HG03442 (cell line): ENCODE measurements at regions not wholly inside any gene's neighbourhood (a gene's known extent, or its start where the extent isn't known, plus 50 kb on each side); places are given as distances from the start of the nearest gene placed in this dataset.
"Not testable (repeated sequence)": the region's sequence is repeated elsewhere in the genome, so short reads cannot be mapped to it uniquely, and the experiment has no call there.

Experiments
- ATAC-seq: cut with Tn5 transposase; IDR thresholded peaks from one replicate; pipeline ENCODE4 v1.9.1; 2021; ENCODE audit warnings: mild to moderate bottlenecking, moderate library complexity; ENCODE audit not compliant: unreplicated experiment

DNA sequence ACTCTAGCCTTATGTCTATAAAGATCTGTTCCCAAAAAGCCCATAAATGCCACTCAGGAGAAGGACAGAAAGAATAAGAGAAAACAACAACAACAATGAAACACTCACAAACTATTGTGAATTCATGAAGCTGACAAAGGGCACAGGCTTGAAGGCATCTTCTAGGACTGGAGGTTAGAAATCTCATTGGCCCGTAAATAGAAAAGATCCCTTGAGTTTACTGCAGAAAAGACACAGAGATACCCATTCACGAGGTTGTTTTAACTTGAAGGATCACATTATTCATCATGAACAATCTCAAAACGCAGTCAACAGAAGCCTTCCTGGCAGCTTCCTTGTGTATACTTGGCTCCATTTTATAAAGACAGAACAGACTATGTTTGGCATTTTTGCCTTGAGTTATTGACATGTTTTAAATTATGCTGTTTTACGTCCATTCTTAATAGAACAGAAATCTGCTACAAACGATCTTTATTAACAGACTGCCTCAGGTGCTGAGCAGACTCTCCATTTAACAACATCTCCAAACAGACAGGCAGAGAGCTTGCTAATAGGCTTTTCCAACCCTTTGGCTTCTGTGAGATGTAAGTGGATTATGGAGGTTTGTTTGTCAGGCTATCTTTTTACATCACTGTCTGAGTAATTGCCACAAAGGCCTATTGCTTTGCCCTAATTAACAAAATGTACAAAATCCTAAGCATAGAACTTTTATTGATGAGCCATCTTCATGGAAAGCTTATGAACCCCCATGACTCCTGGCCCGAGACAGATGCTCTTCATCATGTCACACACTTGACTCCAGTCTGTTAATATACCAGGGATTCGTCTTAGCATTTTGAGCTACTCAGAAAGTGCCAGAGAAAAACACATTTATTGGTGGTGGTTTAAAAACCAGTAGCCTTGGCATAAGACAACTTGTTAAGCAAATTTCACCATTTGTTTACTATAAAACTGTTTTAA, 735.3 kb upstream of the ZNF608 start:
- ATAC-seq: no peak

DNA sequence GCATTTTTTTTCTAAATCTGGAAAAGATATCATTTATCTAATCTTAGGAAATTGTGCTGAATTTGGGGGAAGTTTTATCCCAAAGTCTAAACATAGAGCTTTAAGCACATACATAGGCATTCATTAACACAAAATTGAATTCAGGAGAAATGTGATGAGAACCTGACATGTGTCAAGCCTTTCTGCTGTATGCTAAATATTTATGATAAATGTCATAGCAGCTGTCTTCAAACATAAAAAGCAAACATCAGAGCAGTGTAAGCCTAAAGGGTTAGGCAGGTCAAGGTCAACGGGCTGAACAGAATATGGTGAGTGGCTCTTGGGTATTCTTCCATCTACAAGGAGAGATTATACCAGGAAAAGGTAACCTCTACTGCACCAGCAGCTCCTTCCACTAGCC, 737.2 kb upstream of the ZNF608 start:
- no peak for ATAC-seq

DNA sequence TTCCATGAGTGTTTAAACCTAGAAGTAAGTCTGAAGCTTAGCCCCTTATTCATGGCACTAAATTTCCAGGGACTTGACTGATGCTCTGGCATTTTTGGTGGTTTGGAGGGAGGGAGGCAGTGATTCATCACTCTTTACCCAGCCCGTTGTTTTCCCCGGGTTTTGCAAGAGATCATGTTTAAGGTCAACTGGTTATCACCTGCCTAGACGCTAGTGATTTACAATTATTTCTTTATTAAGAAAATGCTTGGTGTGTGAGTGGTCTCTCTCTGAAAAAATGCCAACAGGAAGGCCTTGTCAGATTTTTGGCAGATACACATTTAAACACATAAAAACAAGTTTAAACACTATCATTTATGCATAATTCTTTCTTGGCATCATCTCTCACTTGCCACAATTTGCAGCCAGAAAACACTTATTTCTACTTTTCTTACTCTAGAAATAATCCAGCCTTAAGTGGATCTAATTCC, 737.9 kb upstream of the ZNF608 start:
- ATAC-seq: no peak

DNA sequence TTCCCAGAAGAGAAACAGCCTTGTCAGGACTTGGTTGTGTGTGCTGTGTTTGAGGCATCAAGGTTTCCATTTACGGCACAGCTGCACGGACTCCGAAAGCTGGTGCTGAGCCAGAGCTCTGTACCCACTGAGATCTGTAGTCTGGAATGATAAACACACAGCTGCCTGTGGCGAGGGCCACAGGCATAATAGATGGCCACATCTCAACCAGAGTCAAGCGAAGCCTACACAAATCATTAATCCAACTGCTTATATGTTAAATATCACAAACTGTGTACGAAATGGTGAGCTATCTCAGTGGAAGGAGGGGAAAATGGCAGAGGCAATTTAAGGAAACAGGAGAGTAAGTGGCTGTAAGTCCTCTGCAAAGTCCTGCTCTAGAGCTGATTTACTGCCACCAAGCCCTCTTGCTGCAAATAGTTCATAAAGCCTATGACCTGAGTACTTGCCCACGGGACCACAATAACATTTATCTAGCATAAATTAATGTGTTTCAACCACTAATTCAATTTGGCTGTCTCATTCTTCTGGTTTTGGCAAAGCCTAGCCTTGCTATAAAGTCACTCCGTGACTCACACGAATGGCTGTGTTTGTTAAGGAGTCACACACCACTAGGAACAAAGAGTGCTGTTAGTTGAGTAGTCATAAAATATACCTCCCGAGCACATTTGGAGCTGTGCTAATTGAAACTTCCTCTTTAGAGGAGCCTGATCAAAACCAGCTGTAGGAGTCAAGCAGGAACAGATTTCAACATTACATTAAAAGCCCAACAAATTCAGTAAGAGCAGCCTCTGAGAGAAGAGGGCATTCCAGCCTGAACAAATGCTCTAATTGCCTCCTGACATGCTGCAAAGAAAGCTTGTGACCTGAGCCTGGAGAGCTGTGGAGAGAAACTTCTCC, 738.6 kb upstream of the ZNF608 start:
- peak; percentile 66 for ATAC-seq

DNA sequence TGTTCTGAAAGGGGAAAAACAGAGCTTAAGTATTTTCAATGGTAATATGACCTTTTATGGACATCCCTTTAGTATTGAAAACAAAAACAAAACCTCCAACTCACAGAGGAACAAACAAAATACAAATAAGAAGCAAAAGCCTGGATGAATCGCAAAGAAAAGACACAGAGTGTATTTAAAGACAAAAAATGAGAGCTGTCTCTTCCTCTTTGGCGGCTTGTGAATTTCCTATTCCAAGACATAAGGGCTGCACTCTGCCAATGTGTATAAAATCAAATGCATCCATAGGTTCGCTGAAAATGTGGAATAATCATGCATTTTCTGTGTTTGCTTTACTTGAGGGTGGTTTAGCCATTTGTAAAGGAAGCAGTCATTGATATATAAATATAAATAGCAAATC, 739.3 kb upstream of the ZNF608 start:
- peak; percentile 33 for ATAC-seq

DNA sequence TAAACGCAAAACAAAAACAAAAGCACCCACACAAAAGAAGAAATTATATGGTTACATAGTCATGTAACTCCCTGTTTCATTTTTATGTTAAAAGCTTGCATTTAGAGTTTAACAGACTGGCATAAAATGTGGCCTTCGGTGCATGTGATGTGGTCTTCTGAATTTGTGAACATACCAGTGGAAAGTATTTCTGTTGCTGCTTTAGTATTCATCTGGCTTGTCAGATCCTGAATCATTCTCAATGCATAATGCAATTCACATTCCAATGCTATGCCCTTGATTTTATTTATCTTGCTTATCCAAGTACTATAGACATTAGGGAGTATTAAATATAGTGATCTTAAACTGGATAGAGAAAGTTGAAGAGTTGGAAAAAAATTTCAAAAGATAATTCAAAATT, 740.2 kb upstream of the ZNF608 start:
- ATAC-seq: no peak

DNA sequence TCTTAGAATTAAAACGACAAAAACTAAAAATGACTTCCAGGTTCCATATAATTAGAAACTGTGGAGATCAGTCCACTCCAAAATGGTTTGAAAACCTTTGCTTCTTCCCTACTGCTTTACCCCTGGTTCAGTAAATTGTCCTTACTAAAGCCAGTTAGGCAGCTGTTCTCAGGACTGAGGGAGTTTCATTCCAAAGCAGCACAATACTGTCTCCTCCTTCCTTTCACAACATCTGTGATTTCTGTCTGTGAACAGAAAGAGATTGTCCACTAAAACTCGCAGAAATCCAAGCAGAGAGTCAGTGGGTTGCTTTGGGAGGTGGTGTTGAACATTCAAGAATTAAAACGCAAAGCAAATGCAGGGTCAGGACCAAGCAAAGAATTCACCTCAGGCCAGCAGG, 740.8 kb upstream of the ZNF608 start:
- no peak for ATAC-seq

DNA sequence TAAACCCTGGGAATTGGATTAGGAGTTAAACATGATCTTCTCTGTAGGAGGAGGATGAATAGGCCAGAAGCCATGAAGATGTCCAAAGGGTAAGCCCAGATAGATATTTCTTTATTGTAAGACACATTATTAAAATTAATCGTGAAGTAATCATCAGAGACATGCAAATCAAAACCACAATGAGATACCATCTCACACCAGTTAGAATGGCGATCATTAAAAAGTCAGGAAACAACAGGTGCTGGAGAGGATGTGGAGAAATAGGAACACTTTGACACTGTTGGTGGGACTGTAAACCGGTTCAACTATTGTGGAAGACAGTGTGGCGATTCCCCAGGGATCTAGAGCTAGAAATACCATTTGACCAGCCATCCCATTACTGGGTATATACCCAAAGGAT, 741.2 kb upstream of the ZNF608 start:
- not testable (repeated sequence) for ATAC-seq

DNA sequence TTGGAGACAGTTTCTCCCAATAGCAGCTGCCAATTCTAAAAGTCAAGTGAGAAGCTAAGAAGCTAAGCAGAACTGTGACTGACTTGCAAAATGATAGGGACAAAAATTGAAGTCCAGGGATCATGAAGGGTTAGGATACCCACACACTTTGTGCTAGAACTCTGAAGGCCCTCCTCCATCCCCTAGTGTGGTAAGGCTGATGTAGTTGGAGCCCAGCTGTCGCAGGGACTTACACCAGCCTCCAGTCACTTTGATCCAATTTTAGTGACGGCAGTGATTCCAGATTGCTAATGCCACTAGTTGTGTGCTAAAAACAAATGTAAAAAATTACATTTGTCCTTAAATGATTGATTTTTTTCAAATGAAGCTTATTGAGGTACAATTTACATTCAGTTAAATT, 742.7 kb upstream of the ZNF608 start:
- ATAC-seq: no peak

DNA sequence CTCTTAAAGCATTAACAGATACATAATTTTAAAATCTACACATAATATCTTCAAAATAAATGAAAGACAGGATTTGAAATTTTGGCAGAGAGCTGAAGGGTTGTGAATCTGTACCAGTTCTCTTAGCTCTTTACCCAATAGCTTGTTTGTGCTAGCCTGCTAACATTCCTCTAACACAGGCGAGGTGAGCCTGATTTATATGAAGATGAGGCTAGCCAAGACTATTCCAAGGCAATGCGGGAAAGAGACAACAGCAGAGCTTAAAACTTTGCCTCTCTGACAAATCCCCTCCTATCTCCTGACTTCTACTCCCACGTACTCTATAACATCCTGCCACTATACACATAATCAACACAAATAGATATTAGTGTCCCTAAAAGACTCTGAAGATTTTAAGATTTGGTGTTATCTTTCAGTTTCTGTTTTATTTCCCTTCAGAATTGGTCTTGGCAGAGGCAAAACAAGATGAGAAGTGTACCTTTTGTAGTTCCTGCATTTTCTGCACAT, 745.6 kb upstream of the ZNF608 start:
- ATAC-seq: no peak

DNA sequence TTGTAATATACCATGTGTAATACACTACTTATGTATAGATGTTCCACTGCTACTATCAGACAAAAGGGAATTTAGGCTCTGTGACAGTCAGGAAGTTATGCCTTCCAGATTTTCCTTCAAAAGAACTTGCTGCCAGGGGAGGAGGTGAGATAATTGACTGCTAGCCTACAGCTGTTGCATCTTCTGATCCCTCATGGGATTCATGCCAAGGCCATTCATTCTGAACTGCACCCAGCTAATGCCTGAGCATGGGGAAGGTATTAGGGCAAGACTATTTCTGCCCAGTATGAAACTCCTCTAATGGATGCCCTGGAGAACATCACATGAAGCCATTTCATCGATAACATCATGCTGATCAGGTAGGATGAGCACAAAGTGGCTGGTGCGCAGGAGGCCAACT, 746.5 kb upstream of the ZNF608 start:
- ATAC-seq: no peak

DNA sequence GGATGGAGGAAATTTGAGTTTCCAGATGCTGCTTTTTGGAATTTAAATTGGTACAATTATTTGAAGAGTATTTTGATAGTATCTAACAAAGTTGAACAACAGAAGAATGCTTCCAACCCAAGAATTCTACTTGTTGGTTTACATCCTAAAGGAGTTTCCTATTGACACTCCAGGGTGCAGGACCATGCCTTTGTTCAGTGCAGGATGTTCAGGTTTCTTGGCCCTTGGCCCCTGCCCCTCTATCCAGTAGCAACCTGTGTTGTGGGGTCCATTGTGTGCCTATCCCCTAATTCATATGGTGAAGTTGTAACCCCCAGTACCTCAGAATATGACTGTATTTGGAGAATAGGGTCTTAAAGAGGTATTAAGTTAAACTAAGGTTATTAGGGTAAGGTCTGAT, 750.0 kb upstream of the ZNF608 start:
- no peak for ATAC-seq

DNA sequence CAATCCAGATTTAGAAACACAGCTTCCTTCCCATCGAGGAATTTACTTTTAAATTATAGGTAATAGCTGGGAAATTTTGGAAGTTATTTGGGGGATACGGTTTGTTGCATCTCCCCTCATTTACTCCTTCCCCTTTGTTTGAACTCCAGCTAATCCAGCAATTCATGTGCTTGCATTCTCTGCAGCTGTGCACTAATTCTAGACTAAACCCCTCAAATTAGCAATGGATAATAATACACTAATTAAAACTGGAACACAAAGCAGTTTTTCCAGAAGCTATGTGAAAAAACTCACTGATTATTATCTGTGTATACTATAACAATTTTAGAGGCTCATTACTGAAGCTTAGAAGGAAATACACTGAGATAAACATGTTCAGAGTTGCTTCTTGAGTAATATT, 751.2 kb upstream of the ZNF608 start:
- ATAC-seq: no peak

DNA sequence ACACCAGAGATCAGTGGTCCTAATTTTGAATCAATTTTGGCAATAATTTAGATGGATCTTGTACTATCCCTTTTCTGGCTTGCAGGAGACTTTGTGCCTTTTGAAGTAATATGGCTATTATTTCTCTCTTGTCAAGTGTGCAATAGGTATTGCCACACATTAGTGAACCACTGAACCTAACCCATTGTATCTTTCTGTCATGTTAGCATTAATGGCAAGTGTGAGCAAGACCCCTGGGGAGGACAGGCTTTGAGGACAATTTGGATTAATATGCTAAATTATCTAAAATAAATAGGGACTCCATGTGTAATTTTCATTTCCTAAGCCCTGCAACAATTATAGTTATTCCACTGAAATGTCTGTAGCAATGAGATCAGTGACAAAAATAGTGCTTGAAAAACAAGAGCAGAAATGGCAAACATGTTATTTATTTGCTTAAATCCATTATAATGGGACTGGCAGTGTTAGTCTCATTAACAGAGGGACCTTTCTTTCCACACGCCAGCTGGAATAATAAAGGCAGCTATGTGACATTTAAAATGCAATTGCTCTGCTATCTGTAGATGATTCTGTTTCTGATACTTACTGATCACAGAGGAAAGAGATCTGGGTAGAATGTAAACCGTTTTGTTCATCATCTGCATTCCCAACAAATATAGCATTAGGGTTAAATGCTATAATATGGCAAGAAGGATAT, 753.3 kb upstream of the ZNF608 start:
- ATAC-seq: no peak

DNA sequence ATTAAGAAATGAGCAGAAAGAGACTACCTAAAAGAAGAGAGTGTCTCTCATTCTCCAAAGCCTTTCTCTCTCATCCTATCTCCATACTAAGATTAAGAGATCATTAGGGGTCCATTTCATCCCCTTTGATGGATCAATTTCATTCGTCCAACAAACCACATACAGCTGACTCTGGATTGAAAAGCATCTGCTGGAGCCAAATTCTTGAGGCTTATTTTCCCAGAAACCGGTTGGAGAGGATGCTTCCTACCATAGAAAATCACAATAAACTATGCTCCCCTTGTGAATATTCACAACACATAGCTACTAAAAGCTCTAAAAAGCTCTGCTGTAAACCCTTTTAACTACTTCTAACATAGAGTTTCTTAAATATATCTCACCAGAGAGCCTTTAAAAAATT, 755.0 kb upstream of the ZNF608 start:
- no peak for ATAC-seq

DNA sequence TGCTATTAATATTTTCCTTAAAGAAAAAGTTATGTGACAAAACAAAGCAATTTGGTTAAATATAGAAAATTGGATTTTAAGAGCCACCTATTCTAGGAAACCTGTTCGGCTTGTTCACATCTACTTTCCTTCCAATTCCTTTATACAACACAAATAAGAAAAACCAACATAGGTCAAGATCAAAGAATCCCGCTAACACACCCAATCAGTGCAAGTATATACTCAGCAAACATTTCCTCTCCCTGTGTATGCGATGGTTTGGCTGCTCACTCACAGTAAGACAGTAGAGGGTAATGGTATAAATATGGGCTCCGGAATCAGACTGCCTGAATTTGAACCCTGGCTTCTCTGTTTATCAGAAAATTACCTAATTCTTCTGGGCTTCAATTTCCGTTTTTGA, 757.5 kb upstream of the ZNF608 start:
- no peak for ATAC-seq

DNA sequence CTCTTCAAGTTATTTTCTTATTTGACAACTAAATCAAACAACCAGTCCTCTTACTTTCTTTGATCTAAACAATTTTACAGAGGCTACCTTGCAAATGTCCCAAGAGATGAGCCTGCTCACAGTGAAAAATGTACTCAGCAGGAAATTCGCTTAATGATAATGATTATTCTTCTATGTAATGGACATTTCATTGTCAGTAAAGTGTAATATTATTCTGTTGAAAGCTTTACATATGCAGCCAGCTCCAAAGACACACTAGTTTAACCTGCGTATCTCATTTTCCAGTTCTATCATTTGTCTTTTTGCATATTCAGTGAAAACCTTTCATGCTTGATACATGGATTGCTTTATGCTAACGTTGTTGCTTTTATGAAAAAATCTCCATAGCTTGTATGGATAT, 758.7 kb upstream of the ZNF608 start:
- no peak for ATAC-seq

DNA sequence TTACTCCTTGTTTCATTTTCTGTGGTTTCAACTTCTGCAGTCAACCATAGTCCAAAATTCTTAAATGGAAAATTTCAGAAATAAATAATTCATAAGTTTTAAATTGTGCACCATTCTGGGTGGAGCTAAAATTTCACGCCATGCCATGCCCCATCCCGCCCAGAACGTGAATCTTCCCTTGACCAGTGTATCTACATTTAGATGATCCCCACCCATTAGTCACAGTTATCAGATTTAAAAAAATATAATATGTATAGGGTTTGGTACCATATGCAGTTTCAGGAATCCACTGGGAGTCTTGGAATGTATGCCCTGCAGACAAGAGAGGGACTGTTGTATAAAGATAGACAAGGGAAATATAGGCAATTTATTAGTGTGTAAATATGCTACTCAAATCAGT, 759.7 kb upstream of the ZNF608 start:
- ATAC-seq: no peak

DNA sequence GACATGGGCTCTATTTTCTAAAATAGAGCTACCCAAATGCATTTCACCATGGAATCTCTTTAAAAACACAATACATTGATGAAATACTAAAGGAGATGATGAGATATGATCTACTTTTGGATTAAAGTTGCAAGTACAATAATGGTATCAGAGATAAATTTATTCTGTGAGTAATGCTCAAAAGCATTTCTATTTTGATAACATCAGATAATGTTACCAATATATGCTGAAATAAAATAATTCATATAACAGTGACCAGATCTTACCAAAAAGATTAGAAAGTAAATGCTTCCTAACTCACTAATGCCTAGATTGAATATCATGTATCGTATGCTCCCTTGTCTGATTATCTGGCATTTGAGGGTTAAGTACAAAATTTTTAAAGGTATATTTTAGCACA, 761.8 kb upstream of the ZNF608 start:
- no peak for ATAC-seq

DNA sequence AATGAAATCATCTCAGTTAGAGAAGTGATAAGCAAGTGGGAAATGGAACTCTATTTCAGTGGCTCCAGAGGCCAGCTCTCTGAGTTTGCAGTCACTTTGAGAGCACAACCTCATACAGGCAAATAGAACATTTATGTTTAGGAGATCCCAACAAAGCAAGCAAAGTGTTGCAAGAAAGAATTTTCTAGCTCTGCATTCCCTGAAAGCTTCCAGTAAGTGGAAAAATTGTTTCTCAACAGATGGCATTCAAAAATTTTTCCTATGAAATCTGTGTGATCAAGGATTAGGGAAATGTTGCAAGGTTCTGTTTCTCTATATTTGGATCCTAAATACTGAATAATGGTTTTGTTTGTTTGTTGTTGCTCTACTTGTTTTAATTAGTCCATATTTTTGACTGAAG, 764.2 kb upstream of the ZNF608 start:
- no peak for ATAC-seq

DNA sequence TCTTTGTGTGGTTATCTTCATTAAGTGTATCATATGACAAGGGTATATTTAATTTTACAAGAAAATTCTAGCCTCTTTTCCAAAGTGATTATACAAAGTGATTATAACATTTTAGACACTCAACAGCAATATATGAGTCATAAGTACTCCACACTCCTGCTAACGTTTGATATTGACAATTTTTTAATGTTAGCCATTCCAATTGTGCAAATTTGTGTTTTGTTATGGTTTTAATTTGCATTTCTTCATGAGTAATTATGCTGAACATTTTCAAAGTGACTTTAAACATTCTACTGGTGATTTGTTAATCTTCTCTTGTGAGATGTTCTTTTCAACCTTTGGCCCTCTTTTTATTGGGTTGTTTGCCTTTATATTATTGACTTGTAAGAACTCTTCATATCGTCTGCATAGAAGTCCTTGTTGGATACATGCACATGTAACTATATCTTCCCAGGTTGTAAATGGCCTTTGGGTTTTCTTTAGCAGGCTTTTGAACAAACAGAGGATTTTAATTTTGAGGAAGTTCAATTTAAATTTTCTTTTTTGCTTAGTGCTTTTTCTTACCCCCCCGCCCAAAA, 771.6 kb upstream of the ZNF608 start:
- no peak for ATAC-seq
